Stimulated activated CD4-positive, alpha-beta T cell treated with anti-CD3 and anti-CD28 coated beads, Interleukin-4, amount 100 ng/mL, for 1 hour (primary cell): ENCODE measurements at regions not wholly inside any gene's neighbourhood (a gene's known extent, or its start where the extent isn't known, plus 50 kb on each side); places are given as distances from the start of the nearest gene placed in this dataset.

Experiments
- DNase-seq: peaks from one replicate; pipeline ENCODE4 v3.0.0-alpha.2; 2020

GRCh38 chr5:167447466-167448375 is 843.7 kb upstream of the WWC1 start:
- no peak for DNase-seq

- DNase-seq = no peak
Observed at GRCh38 chr5:167448376-167448775, 843.1 kb upstream of the WWC1 start.

GRCh38 chr5:167451076-167451475 is 840.4 kb upstream of the WWC1 start:
- DNase-seq = no peak

- no peak for DNase-seq
Observed at GRCh38 chr5:167452136-167452535, 839.3 kb upstream of the WWC1 start.

GRCh38 chr5:167453246-167454030 is 838.0 kb upstream of the WWC1 start:
- DNase-seq = no peak

- DNase-seq = no peak
Observed at GRCh38 chr5:167458412-167458811, 833.0 kb upstream of the WWC1 start.

GRCh38 chr5:167460449-167461020 is 830.9 kb upstream of the WWC1 start:
- DNase-seq = no peak

- DNase-seq = no peak
Observed at GRCh38 chr5:167463939-167464338, 827.5 kb upstream of the WWC1 start.

- no peak for DNase-seq
Observed at GRCh38 chr5:167466992-167467391, 824.5 kb upstream of the WWC1 start.

GRCh38 chr5:167472566-167473108 is 818.8 kb upstream of the WWC1 start:
- DNase-seq = no peak

- no peak for DNase-seq
Observed at GRCh38 chr5:167478188-167478587, 813.3 kb upstream of the WWC1 start.

GRCh38 chr5:167479779-167480178 is 811.7 kb upstream of the WWC1 start:
- DNase-seq = no peak

GRCh38 chr5:167481345-167481744 is 810.1 kb upstream of the WWC1 start:
- no peak for DNase-seq

GRCh38 chr5:167482555-167482954 is 808.9 kb upstream of the WWC1 start:
- no peak for DNase-seq

- no peak for DNase-seq
Observed at GRCh38 chr5:167485061-167485774, 806.2 kb upstream of the WWC1 start.

GRCh38 chr5:167488371-167488770 is 803.1 kb upstream of the WWC1 start:
- no peak for DNase-seq

- no peak for DNase-seq
Observed at GRCh38 chr5:167489202-167489601, 802.2 kb upstream of the WWC1 start.

- DNase-seq = no peak
Observed at GRCh38 chr5:167503926-167504720, 787.3 kb upstream of the WWC1 start.

- DNase-seq = no peak
Observed at GRCh38 chr5:167507463-167508233, 783.8 kb upstream of the WWC1 start.

GRCh38 chr5:167509076-167509475 is 782.4 kb upstream of the WWC1 start:
- no peak for DNase-seq

GRCh38 chr5:167511276-167511675 is 780.2 kb upstream of the WWC1 start:
- DNase-seq = no peak
